ENCODE measurements at regions not wholly inside any gene's neighbourhood (a gene's known extent, or its start where the extent isn't known, plus 50 kb on each side); places are given as distances from the start of the nearest gene placed in this dataset.

GRCh38 chr1:5002676-5003075, 348.3 kb downstream of the AJAP1 start:
- no peaks in the 10 kb centered on the region for H3K36me3 Mint-ChIP-seq (ENCODE audit: low read depth)
- POLR2A ChIA-PET, result no interaction called here
- H3K4me1 Mint-ChIP-seq, result no peaks in the 10 kb centered on the region
- no peak overlapping the region for H3K27ac Mint-ChIP-seq
- DNase-seq, result no peak
- H3K4me3 Mint-ChIP-seq, result no peak overlapping the region
- no peaks in the 10 kb centered on the region for H3K27me3 Mint-ChIP-seq
- peaks cover 3% of the 10 kb centered on the region for H3K9me3 Mint-ChIP-seq
- CTCF ChIA-PET, result no interaction called here

- no peak overlapping the region for H3K27ac Mint-ChIP-seq
- no peak overlapping the region for H3K4me3 Mint-ChIP-seq
- H3K4me1 Mint-ChIP-seq, result no peaks in the 10 kb centered on the region
- ChIA-PET POLR2A (no interaction called here), CTCF (no interaction called here)
- H3K9me3 Mint-ChIP-seq, result peaks cover 3% of the 10 kb centered on the region
- no peaks in the 10 kb centered on the region for H3K36me3 Mint-ChIP-seq (ENCODE audit: low read depth)
- DNase-seq, result no peak
- no peaks in the 10 kb centered on the region for H3K27me3 Mint-ChIP-seq
Measured at GRCh38 chr1:5001466-5001865, 347.1 kb downstream of the AJAP1 start.

- H3K27me3 Mint-ChIP-seq, result no peaks in the 10 kb centered on the region
- DNase-seq, result no peak
- no peaks in the 10 kb centered on the region for H3K4me1 Mint-ChIP-seq
- ChIA-PET POLR2A (no interaction called here), CTCF (no interaction called here)
- no peak overlapping the region for H3K4me3 Mint-ChIP-seq
- no peak overlapping the region for H3K27ac Mint-ChIP-seq
- H3K9me3 Mint-ChIP-seq, result no peaks in the 10 kb centered on the region
- H3K36me3 Mint-ChIP-seq (ENCODE audit: low read depth), result no peaks in the 10 kb centered on the region
Measured at GRCh38 chr1:4986306-4986705, 331.9 kb downstream of the AJAP1 start.

GRCh38 chr1:4984841-4985240, 330.4 kb downstream of the AJAP1 start:
- no peaks in the 10 kb centered on the region for H3K4me1 Mint-ChIP-seq
- no peaks in the 10 kb centered on the region for H3K9me3 Mint-ChIP-seq
- H3K36me3 Mint-ChIP-seq (ENCODE audit: low read depth), result no peaks in the 10 kb centered on the region
- H3K4me3 Mint-ChIP-seq, result no peak overlapping the region
- POLR2A ChIA-PET, result no interaction called here
- H3K27me3 Mint-ChIP-seq, result no peaks in the 10 kb centered on the region
- CTCF ChIA-PET, result no interaction called here
- H3K27ac Mint-ChIP-seq, result no peak overlapping the region
- no peak for DNase-seq

- no peak for DNase-seq
- no peak overlapping the region for H3K4me3 Mint-ChIP-seq
- no peaks in the 10 kb centered on the region for H3K36me3 Mint-ChIP-seq (ENCODE audit: low read depth)
- no peaks in the 10 kb centered on the region for H3K9me3 Mint-ChIP-seq
- H3K27me3 Mint-ChIP-seq, result no peaks in the 10 kb centered on the region
- ChIA-PET POLR2A (no interaction called here), CTCF (no interaction called here)
- H3K27ac Mint-ChIP-seq, result no peak overlapping the region
- no peaks in the 10 kb centered on the region for H3K4me1 Mint-ChIP-seq
Measured at GRCh38 chr1:4980211-4980610, 325.8 kb downstream of the AJAP1 start.

- Mint-ChIP-seq H3K27me3 (no peaks in the 10 kb centered on the region), H3K9me3 (no peaks in the 10 kb centered on the region), H3K4me1 (no peaks in the 10 kb centered on the region), H3K4me3 (no peak overlapping the region), H3K36me3 (ENCODE audit: low read depth) (no peaks in the 10 kb centered on the region), H3K27ac (no peak overlapping the region)
- POLR2A ChIA-PET, result no interaction called here
- CTCF ChIA-PET, result no interaction called here
- no peak for DNase-seq
Measured at GRCh38 chr1:4978660-4979390, 324.4 kb downstream of the AJAP1 start.

- H3K27ac Mint-ChIP-seq, result no peak overlapping the region
- CTCF ChIA-PET, result no interaction called here
- no peak for DNase-seq
- no peak overlapping the region for H3K4me3 Mint-ChIP-seq
- H3K27me3 Mint-ChIP-seq, result no peaks in the 10 kb centered on the region
- H3K9me3 Mint-ChIP-seq, result no peaks in the 10 kb centered on the region
- H3K4me1 Mint-ChIP-seq, result no peaks in the 10 kb centered on the region
- POLR2A ChIA-PET, result no interaction called here
- H3K36me3 Mint-ChIP-seq (ENCODE audit: low read depth), result no peaks in the 10 kb centered on the region
Measured at GRCh38 chr1:4977701-4978100, 323.3 kb downstream of the AJAP1 start.

DNA sequence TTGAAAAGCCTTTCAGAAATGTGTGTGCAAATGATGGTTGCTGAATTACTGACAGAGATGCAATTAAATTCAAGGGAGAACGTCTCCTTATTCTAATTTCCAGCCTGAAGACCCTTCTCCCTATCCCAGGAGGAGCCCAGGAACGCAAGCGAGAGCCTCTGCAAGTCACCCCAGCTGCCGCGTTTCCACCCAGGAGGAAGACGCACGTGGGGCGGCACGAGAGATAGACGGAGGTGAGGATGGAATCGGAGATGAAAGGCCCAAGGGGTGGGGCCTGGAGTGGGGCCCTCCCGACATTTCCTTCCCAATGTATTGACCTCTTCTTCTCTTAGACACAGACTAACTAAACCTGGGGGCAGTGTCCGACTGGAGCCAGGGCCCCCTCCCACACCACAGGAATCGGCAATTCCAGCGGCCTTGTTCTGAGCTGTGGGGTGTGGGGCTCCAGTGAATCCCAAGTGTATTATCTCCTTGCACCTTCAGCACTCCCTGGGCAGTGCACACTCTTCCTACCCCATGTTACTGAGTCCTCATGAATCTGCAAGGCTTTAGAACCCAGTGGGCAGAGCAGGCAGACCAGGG, 322.5 kb downstream of the AJAP1 start:
- H3K27me3 Mint-ChIP-seq, result no peaks in the 10 kb centered on the region
- no peak overlapping the region for H3K27ac Mint-ChIP-seq
- CTCF ChIA-PET, result no interaction called here
- no peak overlapping the region for H3K4me3 Mint-ChIP-seq
- POLR2A ChIA-PET, result no interaction called here
- no peak for DNase-seq
- H3K9me3 Mint-ChIP-seq, result no peaks in the 10 kb centered on the region
- H3K36me3 Mint-ChIP-seq (ENCODE audit: low read depth), result no peaks in the 10 kb centered on the region
- no peaks in the 10 kb centered on the region for H3K4me1 Mint-ChIP-seq

- Mint-ChIP-seq H3K27ac (no peak overlapping the region), H3K4me1 (no peaks in the 10 kb centered on the region), H3K36me3 (ENCODE audit: low read depth) (no peaks in the 10 kb centered on the region), H3K9me3 (no peaks in the 10 kb centered on the region), H3K4me3 (no peak overlapping the region), H3K27me3 (no peaks in the 10 kb centered on the region)
- DNase-seq, result no peak
- ChIA-PET POLR2A (no interaction called here), CTCF (no interaction called here)
Measured at GRCh38 chr1:4975856-4976255, 321.4 kb downstream of the AJAP1 start.

GRCh38 chr1:4974981-4975685, 320.7 kb downstream of the AJAP1 start:
- no peak for DNase-seq
- Mint-ChIP-seq H3K27me3 (no peaks in the 10 kb centered on the region), H3K4me3 (no peak overlapping the region), H3K36me3 (ENCODE audit: low read depth) (no peaks in the 10 kb centered on the region), H3K27ac (no peak overlapping the region), H3K9me3 (no peaks in the 10 kb centered on the region), H3K4me1 (no peaks in the 10 kb centered on the region)
- CTCF ChIA-PET, result no interaction called here
- POLR2A ChIA-PET, result no interaction called here

- ChIA-PET CTCF (no interaction called here), POLR2A (no interaction called here)
- Mint-ChIP-seq H3K4me3 (no peak overlapping the region), H3K27me3 (no peaks in the 10 kb centered on the region), H3K9me3 (no peaks in the 10 kb centered on the region), H3K27ac (no peak overlapping the region), H3K36me3 (ENCODE audit: low read depth) (no peaks in the 10 kb centered on the region), H3K4me1 (no peaks in the 10 kb centered on the region)
- DNase-seq, result no peak
Measured at GRCh38 chr1:4973341-4973740, 318.9 kb downstream of the AJAP1 start.

- Mint-ChIP-seq H3K27ac (no peak overlapping the region), H3K27me3 (no peaks in the 10 kb centered on the region), H3K4me3 (no peak overlapping the region), H3K36me3 (ENCODE audit: low read depth) (no peaks in the 10 kb centered on the region), H3K9me3 (no peaks in the 10 kb centered on the region), H3K4me1 (no peaks in the 10 kb centered on the region)
- CTCF ChIA-PET, result no interaction called here
- POLR2A ChIA-PET, result no interaction called here
- no peak for DNase-seq
Measured at GRCh38 chr1:4972761-4973320, 318.4 kb downstream of the AJAP1 start.

DNA sequence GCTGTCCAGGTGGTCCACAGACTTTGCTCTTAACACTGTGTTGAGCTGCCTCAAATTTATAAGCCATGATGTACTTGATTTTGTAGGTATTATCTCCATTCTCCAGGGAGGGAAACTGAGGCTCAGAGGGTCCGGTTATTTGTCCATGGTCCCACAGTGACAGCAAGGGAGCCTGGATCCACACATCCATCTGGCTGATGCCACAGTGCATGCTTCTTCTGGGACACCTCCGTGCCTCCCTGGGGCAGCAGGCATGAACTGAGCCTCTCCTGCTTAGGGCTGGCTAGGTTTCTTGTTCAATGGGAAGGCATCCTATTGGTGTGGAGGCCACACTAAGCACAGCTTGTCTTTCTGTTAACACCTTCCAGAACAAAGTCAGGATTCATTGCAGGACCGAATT, 317.3 kb downstream of the AJAP1 start:
- no peaks in the 10 kb centered on the region for H3K4me1 Mint-ChIP-seq
- H3K4me3 Mint-ChIP-seq, result no peak overlapping the region

DNA sequence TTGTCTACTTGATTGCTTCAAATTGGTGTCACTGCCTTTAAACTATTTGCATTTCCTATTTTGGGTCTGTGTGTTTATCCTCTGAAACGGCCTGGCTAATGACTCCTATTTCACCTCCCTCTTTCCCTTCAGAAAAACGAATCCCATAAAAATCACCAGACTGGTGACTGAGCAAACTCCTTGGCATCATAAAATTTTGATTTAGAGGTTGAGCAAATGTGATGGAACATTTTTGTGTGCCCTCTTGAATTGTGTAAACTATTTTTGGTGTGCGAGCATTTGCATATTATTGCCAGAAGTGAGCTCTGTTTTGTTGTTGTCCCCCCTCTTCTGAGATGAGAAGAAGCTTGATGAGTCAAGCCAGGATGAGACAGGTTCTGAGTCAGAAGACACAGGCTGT, 316.1 kb downstream of the AJAP1 start:
- Mint-ChIP-seq H3K27me3 (no peaks in the 10 kb centered on the region), H3K4me3 (no peak overlapping the region), H3K4me1 (no peaks in the 10 kb centered on the region), H3K27ac (no peak overlapping the region), H3K9me3 (no peaks in the 10 kb centered on the region), H3K36me3 (ENCODE audit: low read depth) (no peaks in the 10 kb centered on the region)
- ChIA-PET CTCF (no interaction called here), POLR2A (no interaction called here)
- DNase-seq, result no peak

More for the DNA sequence above, 317.3 kb downstream of the AJAP1 start:
- DNase-seq, result no peak
- Mint-ChIP-seq H3K9me3 (no peaks in the 10 kb centered on the region), H3K27me3 (no peaks in the 10 kb centered on the region), H3K27ac (no peak overlapping the region), H3K36me3 (ENCODE audit: low read depth) (no peaks in the 10 kb centered on the region)
- POLR2A ChIA-PET, result no interaction called here
- CTCF ChIA-PET, result interaction anchor here (0.7 kb wide), 1 partner anchor 40 kb away, joined by 3 read pairs; no protein-coding TSS in a partner anchor
